ENCODE measurements at regions not wholly inside any gene's neighbourhood (a gene's known extent, or its start where the extent isn't known, plus 50 kb on each side); places are given as distances from the start of the nearest gene placed in this dataset.

GRCh38 chr1:213698092-213698702 is 289.6 kb upstream of the PROX1 start:
- ATAC-seq, result no peak
- TF ChIP-seq, protein P1, sequence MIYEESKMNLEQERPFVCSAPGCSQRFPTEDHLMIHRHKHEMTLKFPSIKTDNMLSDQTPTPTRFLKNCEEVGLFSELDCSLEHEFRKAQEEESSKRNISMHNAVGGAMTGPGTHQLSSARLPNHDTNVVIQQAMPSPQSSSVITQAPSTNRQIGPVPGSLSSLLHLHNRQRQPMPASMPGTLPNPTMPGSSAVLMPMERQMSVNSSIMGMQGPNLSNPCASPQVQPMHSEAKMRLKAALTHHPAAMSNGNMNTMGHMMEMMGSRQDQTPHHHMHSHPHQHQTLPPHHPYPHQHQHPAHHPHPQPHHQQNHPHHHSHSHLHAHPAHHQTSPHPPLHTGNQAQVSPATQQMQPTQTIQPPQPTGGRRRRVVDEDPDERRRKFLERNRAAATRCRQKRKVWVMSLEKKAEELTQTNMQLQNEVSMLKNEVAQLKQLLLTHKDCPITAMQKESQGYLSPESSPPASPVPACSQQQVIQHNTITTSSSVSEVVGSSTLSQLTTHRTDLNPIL (CRISPR knock-in tag; IDR thresholded peaks at IDR 0.05; ENCODE audit: low read depth), result no peak
- TF ChIP-seq TSHZ2 (CRISPR knock-in tag; IDR thresholded peaks at IDR 0.05), result no peak
- TF ChIP-seq ZC3H10 (CRISPR knock-in tag; IDR thresholded peaks at IDR 0.05), result no peak
- no peak for TF ChIP-seq CSDC2 (CRISPR knock-in tag; IDR thresholded peaks at IDR 0.05)
- TF ChIP-seq SNAI2 (CRISPR knock-in tag; IDR thresholded peaks at IDR 0.05), result no peak
- TF ChIP-seq ZFP30 (CRISPR knock-in tag; IDR thresholded peaks at IDR 0.05), result no peak
- TF ChIP-seq POU6F1 (CRISPR knock-in tag; IDR thresholded peaks at IDR 0.05; ENCODE audit: borderline replicate concordance, low read depth), result no peak
- TF ChIP-seq PPARA (CRISPR knock-in tag; IDR thresholded peaks at IDR 0.05; ENCODE audit: borderline replicate concordance), result no peak
- no peak for TF ChIP-seq PATZ1 (CRISPR knock-in tag; IDR thresholded peaks at IDR 0.05; ENCODE audit: borderline replicate concordance)
- TF ChIP-seq ZNF565 (CRISPR knock-in tag; conservative IDR thresholded peaks at IDR 0.05; ENCODE audit: low read depth), result no peak
- no peak for TF ChIP-seq ZNF70 (CRISPR knock-in tag; IDR thresholded peaks at IDR 0.05)
- no peak for TF ChIP-seq CSRNP3 (CRISPR knock-in tag; IDR thresholded peaks at IDR 0.05)
- TF ChIP-seq ZNF8 (CRISPR knock-in tag; IDR thresholded peaks at IDR 0.05), result no peak
- no peak for TF ChIP-seq ZFP3 (CRISPR knock-in tag; IDR thresholded peaks at IDR 0.05)
- TF ChIP-seq GLIS3 (CRISPR knock-in tag; IDR thresholded peaks at IDR 0.05), result no peak
- TF ChIP-seq RARB (CRISPR knock-in tag; IDR thresholded peaks at IDR 0.05), result no peak
- no peak for TF ChIP-seq OSR1 (CRISPR knock-in tag; IDR thresholded peaks at IDR 0.05)
- no peak for TF ChIP-seq BACH2 (CRISPR knock-in tag; IDR thresholded peaks at IDR 0.05; ENCODE audit: borderline replicate concordance)

GRCh38 chr1:213702703-213703102 is 285.1 kb upstream of the PROX1 start:
- no peak for ATAC-seq
- no peak for TF ChIP-seq ZNF70 (CRISPR knock-in tag; IDR thresholded peaks at IDR 0.05)
- no peak for TF ChIP-seq GLIS3 (CRISPR knock-in tag; IDR thresholded peaks at IDR 0.05)
- TF ChIP-seq OSR1 (CRISPR knock-in tag; IDR thresholded peaks at IDR 0.05), result no peak
- no peak for TF ChIP-seq ZFP30 (CRISPR knock-in tag; IDR thresholded peaks at IDR 0.05)
- no peak for TF ChIP-seq RARB (CRISPR knock-in tag; IDR thresholded peaks at IDR 0.05)
- no peak for TF ChIP-seq POU6F1 (CRISPR knock-in tag; IDR thresholded peaks at IDR 0.05; ENCODE audit: borderline replicate concordance, low read depth)
- no peak for TF ChIP-seq TOX (CRISPR knock-in tag; IDR thresholded peaks at IDR 0.05; ENCODE audit: borderline replicate concordance)
- no peak for TF ChIP-seq ZFP3 (CRISPR knock-in tag; IDR thresholded peaks at IDR 0.05)
- no peak for TF ChIP-seq TCF4 (CRISPR knock-in tag; IDR thresholded peaks at IDR 0.05; ENCODE audit: borderline replicate concordance)
- TF ChIP-seq ESRRG (CRISPR knock-in tag; IDR thresholded peaks at IDR 0.05), result no peak

Measured in SK-N-SH treated with all-trans-retinoic acid at 6 μM for 48 hours (cell line).